ENCODE measurements at regions not wholly inside any gene's neighbourhood (a gene's known extent, or its start where the extent isn't known, plus 50 kb on each side); places are given as distances from the start of the nearest gene placed in this dataset.

GRCh38 chr13:111431206-111431605 is 110.8 kb downstream of the TEX29 start:
- no peaks in the 10 kb centered on the region; the same call in 2 of the 3 replicates for H3K9me3 Mint-ChIP-seq
- Histone ChIP-seq H3K4me3 (no peak overlapping the region), H3K27ac (ENCODE audit: low read depth) (no peak overlapping the region), H3F3A (replicated peaks; ENCODE audit: low read depth) (no peaks in the 10 kb centered on the region), H3K36me3 (ENCODE audit: insufficient read depth) (no peaks in the 10 kb centered on the region), H4K20me1 (replicated peaks; ENCODE audit: insufficient read depth) (no peaks in the 10 kb centered on the region), H3K79me2 (replicated peaks; ENCODE audit: insufficient read depth) (no peaks in the 10 kb centered on the region), H3K9me2 (ENCODE audit: insufficient read depth) (0 out of 2 replicates have a peak, but pooled peaks cover 6% of the 10 kb centered on the region), H3K4me2 (no peak overlapping the region), H3K27me3 (ENCODE audit: insufficient read depth) (no peaks in the 10 kb centered on the region), H3K4me1 (ENCODE audit: insufficient read depth) (no peaks in the 10 kb centered on the region), H2AFZ (no peak overlapping the region)
- H3K4me1 Mint-ChIP-seq = no peaks in the 10 kb centered on the region
- no peak overlapping the region for H3K27ac Mint-ChIP-seq
- ATAC-seq (no peak), DNase-seq (ENCODE audit: low spot score) (no peak)
- H3K27me3 Mint-ChIP-seq (ENCODE audit: insufficient read depth, low read depth, poor library complexity) = peaks cover 6% of the 10 kb centered on the region
- no peak overlapping the region for H3K4me3 Mint-ChIP-seq
- no peak for TF ChIP-seq STAT1 (IDR thresholded peaks at IDR 0.05; ENCODE audit: unreplicated experiment)
- no peaks in the 10 kb centered on the region for H3K36me3 Mint-ChIP-seq (ENCODE audit: low read depth)

GRCh38 chr13:111434578-111435159 is 114.2 kb downstream of the TEX29 start:
- H3K9me3 Mint-ChIP-seq = no peaks in the 10 kb centered on the region; the same call in 2 of the 3 replicates
- Histone ChIP-seq H3K4me3 (no peak overlapping the region), H3K27ac (ENCODE audit: low read depth) (no peak overlapping the region), H2AFZ (no peak overlapping the region), H3K27me3 (ENCODE audit: insufficient read depth) (no peaks in the 10 kb centered on the region), H3K4me2 (no peak overlapping the region), H4K20me1 (replicated peaks; ENCODE audit: insufficient read depth) (no peaks in the 10 kb centered on the region), H3K9me2 (ENCODE audit: insufficient read depth) (0 out of 2 replicates have a peak, but pooled peaks cover 6% of the 10 kb centered on the region), H3F3A (replicated peaks; ENCODE audit: low read depth) (no peaks in the 10 kb centered on the region), H3K4me1 (ENCODE audit: insufficient read depth) (no peaks in the 10 kb centered on the region), H3K79me2 (replicated peaks; ENCODE audit: insufficient read depth) (no peaks in the 10 kb centered on the region), H3K36me3 (ENCODE audit: insufficient read depth) (no peaks in the 10 kb centered on the region)
- H3K4me3 Mint-ChIP-seq = no peak overlapping the region
- DNase-seq (ENCODE audit: low spot score) (no peak), ATAC-seq (no peak)
- no peaks in the 10 kb centered on the region for H3K36me3 Mint-ChIP-seq (ENCODE audit: low read depth)
- H3K4me1 Mint-ChIP-seq = no peaks in the 10 kb centered on the region
- TF ChIP-seq STAT1 (IDR thresholded peaks at IDR 0.05; ENCODE audit: unreplicated experiment) (no peak), ZNF331 (CRISPR knock-in tag; IDR thresholded peaks at IDR 0.05; ENCODE audit: low read depth) (no peak), POLR2AphosphoS5 (IDR thresholded peaks at IDR 0.05; ENCODE audit: low read depth) (no peak), ZNF462 (CRISPR knock-in tag; IDR thresholded peaks at IDR 0.05) (no peak), NANOG (IDR thresholded peaks at IDR 0.05; ENCODE audit: borderline replicate concordance) (no peak), JUNB (IDR thresholded peaks at IDR 0.05; ENCODE audit: unreplicated experiment) (no peak), EZH2 (IDR thresholded peaks at IDR 0.05; ENCODE audit: low read depth, unreplicated experiment) (no peak), ZNF114 (CRISPR knock-in tag; IDR thresholded peaks at IDR 0.05) (no peak), REST (IDR thresholded peaks at IDR 0.05; ENCODE audit: unreplicated experiment) (no peak), CREB1 (CRISPR knock-in tag; IDR thresholded peaks at IDR 0.05; ENCODE audit: low read depth) (no peak), EZH2phosphoT487 (IDR thresholded peaks at IDR 0.05; ENCODE audit: unreplicated experiment) (no peak)
- TF ChIP-seq, protein P1, sequence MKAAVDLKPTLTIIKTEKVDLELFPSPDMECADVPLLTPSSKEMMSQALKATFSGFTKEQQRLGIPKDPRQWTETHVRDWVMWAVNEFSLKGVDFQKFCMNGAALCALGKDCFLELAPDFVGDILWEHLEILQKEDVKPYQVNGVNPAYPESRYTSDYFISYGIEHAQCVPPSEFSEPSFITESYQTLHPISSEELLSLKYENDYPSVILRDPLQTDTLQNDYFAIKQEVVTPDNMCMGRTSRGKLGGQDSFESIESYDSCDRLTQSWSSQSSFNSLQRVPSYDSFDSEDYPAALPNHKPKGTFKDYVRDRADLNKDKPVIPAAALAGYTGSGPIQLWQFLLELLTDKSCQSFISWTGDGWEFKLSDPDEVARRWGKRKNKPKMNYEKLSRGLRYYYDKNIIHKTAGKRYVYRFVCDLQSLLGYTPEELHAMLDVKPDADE (IDR thresholded peaks at IDR 0.05) = no peak
- no peak overlapping the region for H3K27ac Mint-ChIP-seq
- peaks cover 1% of the 10 kb centered on the region for H3K27me3 Mint-ChIP-seq (ENCODE audit: insufficient read depth, low read depth, poor library complexity)

Data from GM23338 (cell line).